GM19351 (cell line): ENCODE measurements at regions not wholly inside any gene's neighbourhood (a gene's known extent, or its start where the extent isn't known, plus 50 kb on each side); places are given as distances from the start of the nearest gene placed in this dataset.

Experiments used
- ATAC-seq: cut with Tn5 transposase; IDR thresholded peaks from one replicate; pipeline ENCODE4 v1.9.1; 2021; ENCODE audit warnings: mild to moderate bottlenecking, moderate library complexity; ENCODE audit not compliant: unreplicated experiment

DNA sequence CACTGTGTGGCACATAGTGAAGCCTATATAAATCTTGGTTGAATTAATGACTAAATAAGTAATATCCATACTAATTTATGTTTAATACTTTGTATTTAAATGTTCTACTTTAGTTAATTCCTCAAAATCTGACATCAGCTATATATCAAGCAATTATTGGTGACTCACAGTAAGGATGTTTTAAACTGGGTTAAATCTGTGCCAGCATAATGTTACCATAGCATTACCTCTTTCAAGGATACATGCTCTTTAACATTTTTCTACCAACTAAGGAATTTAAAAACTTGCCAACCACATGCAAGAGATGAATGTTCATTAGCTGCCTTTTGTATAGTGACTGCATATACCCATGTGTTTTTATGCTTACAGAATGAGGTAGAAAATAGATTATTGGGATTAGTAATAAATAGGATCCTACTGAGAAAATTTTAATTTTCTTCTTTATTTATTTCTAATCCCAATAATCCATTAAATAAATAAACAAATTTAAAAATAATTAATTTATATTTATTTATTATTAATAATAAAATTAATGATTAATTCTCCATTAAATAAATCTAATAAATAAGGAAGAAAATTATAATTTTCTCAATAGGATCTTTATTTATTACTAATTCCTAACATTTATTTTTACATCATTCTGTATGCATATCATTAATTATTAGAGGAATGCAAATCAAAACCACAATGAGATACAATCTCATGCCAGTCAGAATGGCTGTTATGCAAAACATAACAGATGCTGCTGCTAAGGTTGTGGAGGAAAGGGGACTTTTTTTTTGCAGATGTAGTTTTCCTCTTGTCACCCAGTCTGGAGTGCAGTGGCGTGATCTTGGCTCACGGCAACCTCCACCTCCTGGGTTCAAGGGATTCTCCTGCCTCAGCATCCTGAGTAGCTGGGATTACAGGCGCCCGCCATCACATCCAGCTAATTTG is 410.7 kb upstream of the DSEL start:
- ATAC-seq, result no peak

DNA sequence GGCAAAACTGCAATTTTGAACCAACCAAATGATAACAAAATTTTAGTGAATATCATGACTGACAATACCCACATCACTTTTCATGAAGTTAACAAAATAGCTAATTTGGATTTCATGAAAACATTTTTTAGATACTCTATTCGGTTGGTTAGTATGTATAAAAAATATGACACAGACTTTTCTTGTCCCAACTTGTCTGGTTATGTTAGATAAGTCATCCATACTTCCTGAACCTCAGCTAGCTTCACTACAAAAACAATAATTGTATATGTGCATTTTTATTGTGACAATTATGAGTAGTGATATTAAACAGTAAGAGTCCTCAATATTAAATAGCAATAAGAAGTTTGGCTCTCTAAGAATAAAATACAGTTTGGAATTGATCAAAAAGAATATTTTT is 408.1 kb upstream of the DSEL start:
- no peak for ATAC-seq

DNA sequence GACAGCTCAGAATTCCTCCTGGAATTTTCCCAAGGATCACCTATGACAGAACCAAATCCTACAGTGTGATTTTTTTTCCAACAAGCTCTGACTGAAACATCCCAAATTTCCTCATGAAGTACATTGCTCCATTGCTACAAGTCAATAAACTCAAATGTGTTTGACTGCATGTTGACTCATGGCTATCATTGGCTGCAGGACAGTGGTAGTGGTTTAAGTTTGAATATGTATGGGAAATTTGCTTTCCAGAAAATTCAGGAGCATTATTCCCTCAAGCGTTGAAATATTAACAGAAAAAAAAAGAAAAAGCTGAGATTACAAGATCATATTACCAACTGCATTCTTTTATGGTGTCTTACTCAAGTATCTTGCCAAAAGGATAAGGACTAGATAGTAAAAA is 402.8 kb upstream of the DSEL start:
- ATAC-seq, result no peak

GRCh38 chr18:67916097-67916496 is 399.6 kb upstream of the DSEL start:
- ATAC-seq, result no peak

- ATAC-seq, result no peak
Measured at GRCh38 chr18:67913040-67913439, 396.5 kb upstream of the DSEL start.

DNA sequence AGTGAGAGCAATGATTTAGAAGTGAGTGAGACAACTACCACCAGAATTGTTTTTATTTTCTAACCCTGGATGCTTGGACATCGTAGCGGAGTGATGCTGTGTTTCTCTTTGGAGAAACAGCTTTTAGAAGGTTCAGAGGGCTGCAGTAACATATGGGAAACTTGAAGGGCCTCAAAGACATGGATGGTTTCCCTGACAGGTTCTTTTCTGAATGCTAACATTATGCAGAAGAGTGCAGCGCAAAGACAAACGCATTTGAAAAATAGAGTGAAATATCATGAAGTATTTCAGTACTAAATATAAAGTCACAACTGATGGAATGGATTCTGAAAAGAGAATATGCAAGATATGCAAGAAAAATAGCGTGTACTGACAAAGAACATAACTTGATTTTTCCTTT is 385.1 kb upstream of the DSEL start:
- no peak for ATAC-seq

DNA sequence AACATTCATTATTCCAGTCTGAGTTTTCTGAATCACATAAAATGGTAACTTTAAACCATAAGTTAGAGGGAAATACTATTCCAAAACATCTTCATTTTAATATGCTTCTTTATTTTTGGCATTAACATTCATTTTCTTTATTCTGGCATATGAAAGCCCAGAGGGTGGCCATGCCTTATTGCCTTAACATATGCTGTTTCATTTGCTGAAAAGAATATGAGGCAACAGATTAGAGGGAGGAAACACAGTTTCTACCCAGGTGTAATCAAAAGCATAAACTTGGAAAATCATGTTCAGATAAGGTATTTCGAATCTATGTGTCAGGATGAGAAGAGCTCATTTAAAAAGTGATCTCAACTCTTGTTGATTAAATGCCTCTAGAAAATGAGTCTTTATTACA is 379.9 kb upstream of the DSEL start:
- no peak for ATAC-seq

GRCh38 chr18:67893916-67894315 is 377.4 kb upstream of the DSEL start:
- ATAC-seq, result no peak

DNA sequence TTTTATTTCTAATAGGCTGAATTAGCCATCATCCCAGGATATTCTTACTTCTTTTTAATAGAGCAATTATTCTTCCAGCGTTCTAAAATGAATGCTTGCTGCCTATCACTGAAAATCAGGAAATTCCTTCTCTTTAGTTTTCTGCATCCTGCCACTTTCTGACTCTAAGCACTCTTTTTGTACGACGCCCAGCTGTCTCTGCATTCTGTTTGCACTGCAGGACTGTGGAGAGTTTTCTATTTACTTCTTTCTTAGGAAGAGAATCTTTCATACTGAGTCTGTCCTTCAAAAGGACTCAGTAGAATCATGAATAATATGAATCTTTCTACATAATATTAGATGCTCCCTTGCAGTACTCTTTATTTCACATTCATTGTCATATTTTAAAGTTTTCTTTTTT is 360.4 kb upstream of the DSEL start:
- ATAC-seq, result no peak

DNA sequence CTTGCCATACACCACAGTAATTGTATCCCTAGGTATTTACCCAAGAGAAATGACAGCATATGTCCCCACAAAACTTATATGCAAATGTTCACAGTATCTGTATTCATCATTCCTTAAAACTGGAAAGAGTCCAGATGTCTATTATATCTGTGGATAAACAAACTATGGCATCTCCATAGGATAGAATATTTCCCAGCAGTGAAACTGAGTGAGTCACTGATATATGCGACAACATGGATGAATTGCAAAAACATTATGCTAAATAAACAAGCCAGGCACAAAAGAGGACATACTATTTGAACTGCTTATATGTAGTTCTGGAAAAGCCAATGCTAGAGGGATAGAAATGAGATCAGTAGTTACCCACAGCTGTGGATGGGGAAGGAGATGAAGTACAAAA is 359.4 kb upstream of the DSEL start:
- no peak for ATAC-seq

DNA sequence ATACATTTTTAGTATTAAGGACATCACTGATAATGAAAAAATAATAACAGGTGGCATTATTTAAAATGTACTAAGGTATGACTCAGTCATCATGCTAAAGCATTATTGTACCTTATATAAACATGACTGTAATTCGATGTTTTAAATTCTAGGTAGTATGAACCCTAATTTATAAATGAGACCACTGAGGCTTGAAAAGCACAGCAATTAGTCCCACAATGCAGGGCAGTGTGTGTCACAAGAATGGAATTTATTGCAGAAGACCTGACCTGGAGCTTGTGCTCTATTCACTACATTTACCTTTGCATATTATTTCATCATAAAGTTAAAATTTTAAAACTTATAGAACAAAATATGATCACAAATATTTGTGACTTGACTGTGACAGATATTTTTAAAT is 358.5 kb upstream of the DSEL start:
- ATAC-seq, result no peak

DNA sequence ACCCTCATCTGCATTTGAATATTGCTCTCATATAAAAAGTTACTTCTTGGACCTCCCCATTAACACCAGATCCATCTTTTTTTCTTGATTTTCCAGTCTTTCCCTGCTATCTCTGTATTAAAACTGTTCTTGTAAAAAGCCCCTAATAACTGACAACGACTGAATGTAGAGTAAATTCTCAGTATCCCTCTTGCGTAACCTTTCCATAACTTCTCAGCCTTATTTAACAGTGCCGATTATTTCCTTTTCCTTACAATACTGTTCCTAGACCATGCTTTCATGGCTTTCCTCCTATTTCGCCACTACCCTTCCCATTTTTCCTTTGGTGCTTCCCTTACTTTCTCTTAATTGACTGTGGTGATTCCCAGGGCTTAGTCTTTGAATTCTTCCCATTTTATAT is 348.9 kb upstream of the DSEL start:
- ATAC-seq, result no peak

- ATAC-seq, result no peak
Measured at GRCh38 chr18:67864677-67865340, 348.3 kb upstream of the DSEL start.

DNA sequence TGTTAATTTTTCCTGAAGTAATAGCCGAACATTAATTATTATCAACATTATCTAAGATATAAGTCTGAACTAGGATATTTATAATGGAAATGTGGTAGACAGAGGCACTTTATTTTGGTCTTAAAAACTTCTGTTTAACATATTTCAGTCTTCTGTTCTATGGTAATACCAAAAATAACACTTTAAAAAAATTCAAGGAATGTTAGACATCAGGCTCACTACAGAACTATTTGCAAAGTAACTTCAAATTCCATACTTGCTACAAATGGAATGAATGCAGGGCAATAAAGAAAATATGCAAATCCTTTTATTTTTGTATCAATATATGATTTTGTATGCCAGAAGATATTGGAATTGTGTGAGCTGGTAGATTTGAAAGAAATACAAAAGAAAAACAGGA is 345.5 kb upstream of the DSEL start:
- ATAC-seq, result no peak

DNA sequence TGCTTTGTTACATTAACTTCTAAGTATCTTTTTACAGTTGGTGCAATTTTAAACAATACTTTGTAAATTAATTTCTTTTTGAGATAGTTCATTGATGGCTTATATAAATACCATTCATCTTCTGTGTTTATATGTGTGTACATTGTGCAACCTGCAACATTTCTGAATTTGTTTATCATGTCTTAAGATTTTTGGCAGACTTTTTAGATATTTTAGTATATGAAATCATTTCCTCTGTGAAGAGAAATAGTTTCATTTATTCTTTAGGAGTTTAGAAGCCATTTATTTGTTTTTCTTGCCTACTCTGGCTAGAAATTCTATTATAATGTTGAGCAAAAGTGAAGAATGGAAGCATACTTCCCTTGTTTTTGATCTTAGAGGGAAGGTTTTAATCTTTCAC is 337.8 kb upstream of the DSEL start:
- no peak for ATAC-seq

DNA sequence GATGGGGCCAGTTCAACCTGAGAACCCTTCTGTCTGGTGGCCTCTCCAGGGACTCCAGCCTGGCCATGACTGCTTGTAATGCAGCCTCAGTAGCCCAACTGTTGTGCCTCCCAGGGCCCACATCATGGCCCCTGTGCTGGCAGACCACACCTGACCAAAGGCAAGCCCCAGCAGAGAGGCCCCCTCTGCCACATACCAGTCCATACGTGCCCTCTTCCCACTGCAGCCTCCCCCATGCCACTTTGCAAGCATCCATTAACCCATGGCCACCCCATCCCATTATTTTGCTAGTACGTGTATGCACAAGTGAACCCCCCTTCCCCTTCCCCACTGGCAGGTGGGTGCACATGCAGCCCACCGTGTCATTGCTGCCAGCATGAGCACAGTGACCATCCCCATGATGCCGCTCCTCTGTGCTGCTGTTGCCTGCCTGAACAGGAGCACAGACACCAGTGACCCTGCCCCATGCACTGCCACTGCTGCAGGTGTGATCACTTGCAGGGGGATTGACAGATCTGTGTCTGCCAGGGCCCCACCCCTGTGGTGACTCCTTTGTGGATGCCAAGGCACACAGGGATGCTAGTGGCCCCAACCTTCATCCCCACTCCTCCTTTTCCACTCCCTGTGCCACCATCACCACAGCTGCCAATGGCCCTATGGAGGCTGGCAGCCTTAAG is 330.0 kb upstream of the DSEL start:
- ATAC-seq, result no peak

DNA sequence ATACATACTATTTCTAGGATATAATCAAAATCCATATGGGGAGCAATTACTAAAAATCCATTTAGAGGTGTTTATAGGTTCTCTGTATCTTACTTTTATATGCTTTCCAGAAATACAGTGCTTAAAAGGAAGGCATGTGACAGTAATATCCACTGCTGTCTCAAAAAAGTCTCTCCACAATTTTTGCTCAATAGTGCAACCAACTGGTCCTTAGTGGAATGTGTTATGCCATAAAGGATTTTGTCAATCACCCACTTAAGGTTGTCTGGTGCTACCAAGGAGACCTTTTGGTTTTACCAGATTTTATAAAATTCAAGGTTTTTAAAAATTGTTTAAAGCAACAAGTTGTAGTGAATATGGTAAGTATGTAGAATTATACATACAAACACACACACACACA is 328.5 kb upstream of the DSEL start:
- ATAC-seq, result no peak

- no peak for ATAC-seq
Measured at GRCh38 chr18:67840379-67840778, 323.9 kb upstream of the DSEL start.

DNA sequence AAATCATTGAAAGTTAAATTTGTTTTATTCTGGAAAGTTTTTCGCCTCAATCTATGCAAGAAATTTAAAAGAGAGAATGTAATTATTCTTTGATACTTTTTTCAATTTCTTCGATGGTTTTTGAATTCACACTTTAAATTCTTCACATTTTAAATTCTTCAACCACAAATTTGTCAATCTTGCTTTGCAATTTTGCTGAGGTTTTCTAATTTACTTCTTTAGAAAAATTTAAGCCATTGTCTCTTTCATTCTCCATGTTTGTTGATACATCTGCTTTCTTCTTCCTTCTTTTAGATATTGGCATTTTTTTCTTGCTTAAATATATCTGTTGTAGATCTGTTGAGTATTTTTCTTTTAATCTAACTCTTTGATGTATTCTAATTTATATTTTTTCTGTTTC is 301.9 kb upstream of the DSEL start:
- no peak for ATAC-seq

DNA sequence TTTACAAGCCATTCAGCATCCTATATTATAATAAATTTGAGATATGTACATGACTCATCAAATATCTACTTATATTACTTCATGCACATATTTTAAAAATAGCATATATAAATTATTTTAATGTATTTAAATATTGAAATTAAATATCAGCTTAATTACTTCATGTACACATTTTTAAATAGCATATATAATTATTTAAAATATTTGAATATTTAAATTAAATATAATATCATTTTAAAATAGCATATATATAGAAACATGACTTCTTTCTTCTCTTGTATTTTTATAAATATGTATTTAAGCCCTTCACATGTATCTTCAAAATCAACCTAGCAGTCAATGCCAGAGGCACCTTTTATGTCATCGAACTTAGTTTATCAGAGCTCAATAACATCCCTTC is 298.8 kb upstream of the DSEL start:
- ATAC-seq, result no peak

DNA sequence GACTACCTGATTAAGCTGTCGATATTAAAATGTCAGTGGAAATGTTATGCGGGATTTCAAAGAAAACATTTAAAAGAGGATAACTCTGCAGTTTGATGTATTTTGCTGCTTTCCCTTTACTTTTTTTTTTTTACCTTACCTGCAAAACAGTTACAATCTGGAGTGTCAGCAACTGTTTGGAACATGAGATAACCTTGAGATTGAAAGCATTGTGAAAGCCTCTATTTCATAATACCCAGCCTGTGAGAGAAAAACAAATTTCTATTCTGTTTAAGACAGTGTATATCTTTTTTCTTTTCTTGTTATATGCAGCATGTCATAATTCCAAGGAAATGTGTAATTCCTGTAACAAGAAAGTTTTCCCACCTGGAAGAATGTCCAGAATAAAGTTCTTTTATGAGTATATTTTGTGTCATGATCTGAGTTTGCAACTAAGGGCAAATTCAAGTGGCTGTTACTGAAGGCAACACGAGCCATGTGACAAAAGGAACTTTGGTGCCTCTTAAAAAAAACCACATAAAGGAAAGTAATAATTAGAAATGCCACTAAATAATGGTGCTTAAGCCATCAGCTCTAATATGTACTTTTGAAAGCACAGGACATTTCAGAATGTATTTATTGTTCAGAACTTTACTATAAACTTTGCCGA is 297.0 kb upstream of the DSEL start:
- no peak for ATAC-seq
